SK-N-SH treated with all-trans-retinoic acid at 6 μM for 48 hours (cell line): ENCODE measurements at regions not wholly inside any gene's neighbourhood (a gene's known extent, or its start where the extent isn't known, plus 50 kb on each side); places are given as distances from the start of the nearest gene placed in this dataset.

ENCODE experiments used
- ATAC-seq: fragments of 200-7000 bp; cut with Tn5 transposase; 3 replicates; pipeline ENCODE4 v1.9.1; 2020; ENCODE audit warnings: mild to moderate bottlenecking, moderate library complexity
- ARNTL ChIP-seq: fragments of 450-650 bp; formaldehyde crosslinking; IDR thresholded peaks from 2 replicates; pipeline ENCODE4 v1.5.0; 2020; ENCODE audit warnings: low read depth, mild to moderate bottlenecking, moderate library complexity, borderline replicate concordance
- BACH2 ChIP-seq: fragments of 250-450 bp; sonication (Bioruptor Pico); IDR thresholded peaks from 2 replicates; pipeline ENCODE4 v1.9.0; 2021; ENCODE audit warnings: mild to moderate bottlenecking, borderline replicate concordance
- CREB5 ChIP-seq: fragments of 250-450 bp; sonication (Bioruptor Pico); IDR thresholded peaks from 2 replicates; pipeline ENCODE4 v1.5.1; 2020; ENCODE audit warnings: low read depth, mild to moderate bottlenecking, moderate library complexity
- CSDC2 ChIP-seq: fragments of 250-450 bp; sonication (Bioruptor Pico); IDR thresholded peaks from 2 replicates; pipeline ENCODE4 v1.5.0; 2020; ENCODE audit warnings: mild to moderate bottlenecking, moderate library complexity
- CSRNP3 ChIP-seq: fragments of 250-450 bp; sonication (Bioruptor Pico); IDR thresholded peaks from 2 replicates; pipeline ENCODE4 v1.5.1; 2021; ENCODE audit warnings: mild to moderate bottlenecking, moderate library complexity
- GLIS3 ChIP-seq: fragments of 250-450 bp; sonication (Bioruptor Pico); IDR thresholded peaks from 2 replicates; pipeline ENCODE4 v1.5.0; 2020; ENCODE audit warnings: mild to moderate bottlenecking, moderate library complexity
- ISL1 ChIP-seq: fragments of 250-450 bp; sonication (Bioruptor Pico); IDR thresholded peaks from 2 replicates; pipeline ENCODE4 v2.1.2; 2022; ENCODE audit warnings: mild to moderate bottlenecking, moderate library complexity
- OSR1 ChIP-seq: fragments of 250-450 bp; sonication (Bioruptor Pico); IDR thresholded peaks from 2 replicates; pipeline ENCODE4 v1.8.0; 2022; ENCODE audit warnings: moderate library complexity, mild to moderate bottlenecking, inconsistent platforms
- POU6F1 ChIP-seq: fragments of 250-450 bp; sonication (Bioruptor Pico); IDR thresholded peaks from 2 replicates; pipeline ENCODE4 v1.8.0; 2021; ENCODE audit warnings: low read depth, mild to moderate bottlenecking, moderate library complexity, borderline replicate concordance
- RARB ChIP-seq: fragments of 250-450 bp; sonication (Bioruptor Pico); IDR thresholded peaks from 2 replicates; pipeline ENCODE4 v1.8.0; 2021; ENCODE audit warnings: mild to moderate bottlenecking, moderate library complexity
- SNAI2 ChIP-seq: fragments of 250-450 bp; sonication (Bioruptor Pico); IDR thresholded peaks from 2 replicates; pipeline ENCODE4 v1.5.0; 2020; ENCODE audit warnings: mild to moderate bottlenecking, moderate library complexity
- TCF4 ChIP-seq: fragments of 250-450 bp; sonication (Bioruptor Pico); IDR thresholded peaks from 2 replicates; pipeline ENCODE4 v1.8.0; 2021; ENCODE audit warnings: mild to moderate bottlenecking, moderate library complexity, borderline replicate concordance
- TOX ChIP-seq: fragments of 250-450 bp; sonication (Bioruptor Pico); IDR thresholded peaks from 2 replicates; pipeline ENCODE4 v1.8.0; 2021; ENCODE audit warnings: mild to moderate bottlenecking, moderate library complexity, borderline replicate concordance
- TSHZ2 ChIP-seq: fragments of 250-450 bp; sonication (Bioruptor Pico); IDR thresholded peaks from 2 replicates; pipeline ENCODE4 v1.5.0; 2020; ENCODE audit warnings: mild to moderate bottlenecking, moderate library complexity
- ZFP3 ChIP-seq: fragments of 250-450 bp; sonication (Bioruptor Pico); IDR thresholded peaks from 2 replicates; pipeline ENCODE4 v1.5.0; 2020; ENCODE audit warnings: mild to moderate bottlenecking, moderate library complexity
- ZFP30 ChIP-seq: fragments of 450-650 bp; formaldehyde crosslinking; IDR thresholded peaks from 2 replicates; pipeline ENCODE4 v1.5.0; 2022; ENCODE audit warnings: mild to moderate bottlenecking, moderate library complexity
- ZNF565 ChIP-seq: fragments of 450-650 bp; formaldehyde crosslinking; conservative IDR thresholded peaks from 2 replicates; pipeline ENCODE4 v1.5.0; 2020; ENCODE audit warnings: low read depth, mild to moderate bottlenecking, moderate library complexity
- ZNF70 ChIP-seq: fragments of 450-650 bp; formaldehyde crosslinking; IDR thresholded peaks from 2 replicates; pipeline ENCODE4 v1.5.0; 2020; ENCODE audit warnings: mild to moderate bottlenecking, moderate library complexity
- ZNF8 ChIP-seq: fragments of 450-650 bp; formaldehyde crosslinking; IDR thresholded peaks from 2 replicates; pipeline ENCODE4 v1.5.0; 2020; ENCODE audit warnings: mild to moderate bottlenecking, moderate library complexity

- TF ChIP-seq ISL1 (CRISPR knock-in tag) = no peak
- no peak for TF ChIP-seq GLIS3 (CRISPR knock-in tag)
- no peak for TF ChIP-seq SNAI2 (CRISPR knock-in tag)
- no peak for TF ChIP-seq OSR1 (CRISPR knock-in tag)
- TF ChIP-seq ZFP30 = no peak
- TF ChIP-seq ZNF8 = no peak
- no peak for TF ChIP-seq CSDC2 (CRISPR knock-in tag)
- ATAC-seq = no peak
Measured at GRCh38 chr3:193847402-193847801, 254.4 kb downstream of the OPA1 start.

GRCh38 chr3:193848547-193848946 lies 255.5 kb downstream of the OPA1 start:
- TF ChIP-seq TCF4 (CRISPR knock-in tag) (no peak), CSRNP3 (CRISPR knock-in tag) (no peak), RARB (CRISPR knock-in tag) (no peak), ZNF8 (no peak), ZFP3 (CRISPR knock-in tag) (no peak), POU6F1 (CRISPR knock-in tag) (no peak), TSHZ2 (no peak), BACH2 (no peak), TOX (no peak), CREB5 (CRISPR knock-in tag) (no peak), ZNF565 (CRISPR knock-in tag) (no peak)
- ATAC-seq = no peak

GRCh38 chr3:193850084-193850619 lies 257.1 kb downstream of the OPA1 start:
- no peak for TF ChIP-seq TCF4 (CRISPR knock-in tag)
- no peak for TF ChIP-seq ISL1 (CRISPR knock-in tag)
- TF ChIP-seq SNAI2 (CRISPR knock-in tag) = no peak
- TF ChIP-seq TOX = no peak
- no peak for TF ChIP-seq ZFP30
- TF ChIP-seq ZNF70 = no peak
- TF ChIP-seq ZNF565 (CRISPR knock-in tag) = no peak
- no peak for TF ChIP-seq POU6F1 (CRISPR knock-in tag)
- no peak for TF ChIP-seq ARNTL (CRISPR knock-in tag)
- TF ChIP-seq OSR1 (CRISPR knock-in tag) = no peak
- TF ChIP-seq CREB5 (CRISPR knock-in tag) = no peak
- ATAC-seq = no peak
